Left lung (tissue), 4 donors: ENCODE measurements at regions not wholly inside any gene's neighbourhood (a gene's known extent, or its start where the extent isn't known, plus 50 kb on each side); places are given as distances from the start of the nearest gene placed in this dataset.

Source experiments
- ATAC-seq: fragments of 200-7000 bp; cut with Tn5 transposase; one replicate; pipeline ENCODE4 v1.9.1; 2020; ENCODE audit warnings: moderate library complexity
- DNase-seq, 4 donors: peaks; one replicate each; pipeline ENCODE4 v3.0.0-alpha.2; 2013 to 2020
- H3K27ac ChIP-seq, 2 donors: fragments of 200-600 bp; sonication (generic) in 1 of 2; one replicate each; pipeline versions ENCODE4 v1.5.0 to v1.8.0; 2020 to 2021
- H3K27me3 ChIP-seq, 2 donors: fragments of 200-600 bp; sonication (generic) in 1 of 2; one replicate each; pipeline versions ENCODE4 v1.5.0 to v1.8.0; 2020 to 2021
- H3K36me3 ChIP-seq, 2 donors: fragments of 200-600 bp; sonication (generic) in 1 of 2; one replicate each; pipeline versions ENCODE4 v1.5.0 to v1.8.0; 2020 to 2021
- H3K4me1 ChIP-seq, 2 donors: fragments of 200-600 bp; one replicate each; pipeline ENCODE4 v1.8.0; 2021
- H3K4me3 ChIP-seq, 2 donors: fragments of 200-600 bp; sonication (generic) in 1 of 2; one replicate each; pipeline versions ENCODE4 v1.5.0 to v1.8.0; 2020 to 2021; ENCODE audit warnings: mild to moderate bottlenecking in 1 of 2
- H3K9me3 ChIP-seq, 2 donors: fragments of 200-600 bp; sonication (generic) in 1 of 2; one replicate each; pipeline versions ENCODE4 v1.5.0 to v1.8.0; 2020 to 2021
- intact Hi-C, 2 donors: fragments of 100-400 bp; cut with DNase I; formaldehyde crosslinking; loops; one replicate each; pipeline versions ENCODE4 v1.11.2 to v1.14.2; 2022
- TF ChIP-seq, protein P1 (sequence below), 2 donors: fragments of 200-600 bp; sonication (generic) in 1 of 2; IDR thresholded peaks; one replicate each; pipeline versions ENCODE4 v1.5.0 to v1.8.0; 2021; ENCODE audit warnings: antibody characterized with exemption in 2 of 2
- donor health status: DM: no; HTN: yes; CAD: no.
- donor health status: DM: no; HTN: no; CAD: no.

DNA sequence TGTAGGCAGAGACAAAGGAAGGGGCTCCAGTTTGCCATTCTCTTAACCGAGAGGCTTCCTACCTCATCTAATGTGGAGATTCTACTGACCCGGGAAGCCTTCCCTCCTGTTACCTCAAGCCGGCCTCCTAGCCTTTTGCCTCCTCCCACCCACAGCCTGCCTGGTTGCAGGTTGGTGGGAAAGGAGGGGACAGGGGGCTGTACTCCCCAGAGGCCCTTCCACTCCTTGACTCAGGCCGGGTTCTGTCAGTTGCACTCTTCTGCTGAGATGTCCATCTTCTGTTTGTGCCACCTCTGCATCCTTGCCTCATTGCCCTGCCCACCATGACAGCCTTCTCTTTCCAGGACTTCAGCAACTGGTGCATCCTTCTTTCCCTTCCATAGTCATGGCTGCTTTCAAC is 98.0 kb upstream of the SLC44A3 start:
- DNase-seq, result no peak
- Histone ChIP-seq H3K4me3 (no peak overlapping the region), H3K27ac (peak overlapping the region in 1 of 2 donors; percentile 86), H3K36me3 (no peaks in the 10 kb centered on the region), H3K9me3 (no peaks in the 10 kb centered on the region), H3K27me3 (no peaks in the 10 kb centered on the region), H3K4me1 (peaks cover 0 to 47% of the 10 kb centered on the region in 2 donors)
- no peak for ATAC-seq
- TF ChIP-seq, protein P1, sequence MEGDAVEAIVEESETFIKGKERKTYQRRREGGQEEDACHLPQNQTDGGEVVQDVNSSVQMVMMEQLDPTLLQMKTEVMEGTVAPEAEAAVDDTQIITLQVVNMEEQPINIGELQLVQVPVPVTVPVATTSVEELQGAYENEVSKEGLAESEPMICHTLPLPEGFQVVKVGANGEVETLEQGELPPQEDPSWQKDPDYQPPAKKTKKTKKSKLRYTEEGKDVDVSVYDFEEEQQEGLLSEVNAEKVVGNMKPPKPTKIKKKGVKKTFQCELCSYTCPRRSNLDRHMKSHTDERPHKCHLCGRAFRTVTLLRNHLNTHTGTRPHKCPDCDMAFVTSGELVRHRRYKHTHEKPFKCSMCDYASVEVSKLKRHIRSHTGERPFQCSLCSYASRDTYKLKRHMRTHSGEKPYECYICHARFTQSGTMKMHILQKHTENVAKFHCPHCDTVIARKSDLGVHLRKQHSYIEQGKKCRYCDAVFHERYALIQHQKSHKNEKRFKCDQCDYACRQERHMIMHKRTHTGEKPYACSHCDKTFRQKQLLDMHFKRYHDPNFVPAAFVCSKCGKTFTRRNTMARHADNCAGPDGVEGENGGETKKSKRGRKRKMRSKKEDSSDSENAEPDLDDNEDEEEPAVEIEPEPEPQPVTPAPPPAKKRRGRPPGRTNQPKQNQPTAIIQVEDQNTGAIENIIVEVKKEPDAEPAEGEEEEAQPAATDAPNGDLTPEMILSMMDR (IDR thresholded peaks at IDR 0.05), result no peak
- intact Hi-C loops, result no loop called here

DNA sequence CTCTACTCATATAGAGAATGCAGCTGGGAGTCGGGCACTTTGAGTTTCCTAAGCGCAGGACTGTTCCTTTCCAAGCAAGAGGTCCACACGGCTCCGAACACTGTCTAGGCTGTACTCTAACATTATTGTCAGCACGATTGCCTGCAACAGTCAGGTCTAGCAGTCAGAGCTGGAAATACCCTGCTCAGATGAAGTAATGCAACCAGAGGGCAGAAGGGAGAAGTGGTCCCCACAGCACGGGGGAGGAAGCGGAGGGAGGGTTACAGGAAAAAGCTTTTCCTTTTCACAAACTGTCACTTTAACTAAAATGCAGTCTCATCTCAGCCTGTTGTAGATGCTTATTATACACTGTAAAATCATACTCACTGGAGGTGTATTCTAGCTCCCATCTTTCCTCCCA is 98.9 kb upstream of the SLC44A3 start:
- no peak overlapping the region for H3K4me3 ChIP-seq
- peak; percentile 71 for ATAC-seq
- TF ChIP-seq, protein P1 (IDR thresholded peaks at IDR 0.05), result no peak
- intact Hi-C loops, result no loop called here
- DNase-seq, result peak in 1 of 4 donors; percentile 62
- H3K4me1 ChIP-seq, result peaks cover 0 to 54% of the 10 kb centered on the region in 2 donors
- no peaks in the 10 kb centered on the region for H3K36me3 ChIP-seq
- peak overlapping the region in 1 of 2 donors; percentile 86 for H3K27ac ChIP-seq
- no peaks in the 10 kb centered on the region for H3K27me3 ChIP-seq
- H3K9me3 ChIP-seq, result no peaks in the 10 kb centered on the region

GRCh38 chr1:94719926-94720793 is 100.0 kb upstream of the SLC44A3 start:
- Histone ChIP-seq H3K4me1 (peaks cover 0 to 54% of the 10 kb centered on the region in 2 donors), H3K27me3 (no peaks in the 10 kb centered on the region), H3K4me3 (no peak overlapping the region), H3K36me3 (no peaks in the 10 kb centered on the region), H3K27ac (peak overlapping the region in 1 of 2 donors; percentile 86), H3K9me3 (no peaks in the 10 kb centered on the region)
- ATAC-seq (peak; percentile 83), DNase-seq (peak in 2 of 4 donors; percentile 68 to 81)
- intact Hi-C loops, result no loop called here
- TF ChIP-seq, protein P1 (IDR thresholded peaks at IDR 0.05), result no peak

DNA sequence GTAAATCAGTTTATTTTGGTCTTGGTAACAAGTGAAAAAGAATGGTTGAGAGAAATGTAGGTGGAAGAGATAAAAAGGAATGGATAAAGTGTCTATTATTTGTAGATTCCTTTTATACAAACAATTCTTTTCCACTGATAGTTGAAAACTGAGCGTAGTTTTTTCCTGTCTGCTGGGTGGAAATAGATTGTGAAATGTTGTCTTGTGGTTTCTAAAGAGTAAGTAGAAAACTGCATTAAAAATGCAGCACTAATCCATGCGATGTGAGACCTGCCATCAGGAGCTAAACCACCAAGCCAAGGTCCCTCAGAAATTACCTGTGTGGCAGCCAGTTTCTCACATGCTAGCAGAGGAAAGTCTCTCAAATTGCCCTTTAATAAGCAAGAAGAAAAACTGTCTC is 103.2 kb upstream of the SLC44A3 start:
- Histone ChIP-seq H3K27me3 (no peaks in the 10 kb centered on the region), H3K36me3 (no peaks in the 10 kb centered on the region), H3K4me3 (no peak overlapping the region), H3K4me1 (peaks cover 0 to 47% of the 10 kb centered on the region in 2 donors), H3K9me3 (no peaks in the 10 kb centered on the region), H3K27ac (peak overlapping the region in 1 of 2 donors; percentile 43)
- TF ChIP-seq, protein P1 (IDR thresholded peaks at IDR 0.05), result no peak
- DNase-seq (no peak), ATAC-seq (no peak)
- intact Hi-C loops, result no loop called here

DNA sequence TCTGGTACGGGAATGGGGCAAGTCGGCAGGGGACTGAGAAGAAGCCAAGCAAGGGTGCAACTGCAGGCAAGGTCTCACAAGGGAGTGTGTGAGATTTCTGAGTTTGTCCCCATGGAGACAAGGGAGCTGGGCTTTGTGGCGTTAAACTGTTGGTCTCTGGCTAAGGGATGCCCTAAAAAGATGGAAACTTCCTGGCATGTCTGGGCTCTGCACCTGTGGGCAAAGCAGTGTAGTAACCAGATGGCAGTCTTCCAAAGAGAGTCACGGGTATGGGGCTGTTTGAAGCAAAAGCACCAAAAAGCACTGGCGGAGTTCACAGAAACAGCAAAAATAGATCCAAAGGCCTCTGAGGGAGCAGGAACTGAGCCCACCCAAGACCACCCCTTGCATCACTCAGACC is 104.8 kb upstream of the SLC44A3 start:
- H3K36me3 ChIP-seq, result no peaks in the 10 kb centered on the region
- H3K27ac ChIP-seq, result no peak overlapping the region
- peaks cover 0 to 31% of the 10 kb centered on the region in 2 donors for H3K4me1 ChIP-seq
- no peaks in the 10 kb centered on the region for H3K9me3 ChIP-seq
- DNase-seq (no peak), ATAC-seq (no peak)
- TF ChIP-seq, protein P1 (IDR thresholded peaks at IDR 0.05), result no peak
- no peaks in the 10 kb centered on the region for H3K27me3 ChIP-seq
- H3K4me3 ChIP-seq, result no peak overlapping the region
- intact Hi-C loops, result no loop called here
